PC-9 (cell line): ENCODE measurements at regions not wholly inside any gene's neighbourhood (a gene's known extent, or its start where the extent isn't known, plus 50 kb on each side); places are given as distances from the start of the nearest gene placed in this dataset.

Source experiments
- BruUV-seq: library from RNA; stranded (reverse); fragments of 400-500 nt; replicated peaks from 2 replicates; lab custom pipeline; 2021; lab: Mats Ljungman, UMichigan
- CTCF ChIA-PET: fragments of 300-600 bp; sonication (Branson Sonifier 250); formaldehyde crosslinking; loops from one replicate; lab custom pipeline; 2022; ENCODE audit warnings: antibody characterized with exemption; lab: Charles Lee
- POLR2A ChIA-PET: fragments of 300-600 bp; sonication (Branson Sonifier 250); formaldehyde crosslinking; loops from one replicate; lab custom pipeline; 2022; ENCODE audit warnings: antibody characterized with exemption; ENCODE audit not compliant: unreplicated experiment; lab: Charles Lee
- DNase-seq, 2 experiments: peaks; one replicate each; pipeline versions ENCODE4 v3.0.0 to v3.0.0-alpha.2; 2015 to 2022; ENCODE audit warnings: mixed read lengths in 1 of 2
- H2AFZ ChIP-seq: fragments of 200-600 bp; sonication (generic); 2 replicates; pipeline ENCODE4 v1.8.1; 2017; ENCODE audit warnings: antibody characterized with exemption
- H3F3A ChIP-seq: fragments of 200-600 bp; sonication (generic); 2 replicates; pipeline ENCODE4 v1.8.1; 2017; ENCODE audit warnings: antibody characterized with exemption, mild to moderate bottlenecking, low read depth; ENCODE audit not compliant: insufficient read depth
- H3K27ac ChIP-seq: fragments of 200-600 bp; sonication (generic); 2 replicates; pipeline ENCODE4 v1.6.1; 2016; ENCODE audit warnings: mixed run types
- H3K27me3 ChIP-seq: fragments of 200-600 bp; sonication (generic); 2 replicates; pipeline ENCODE4 v1.6.1; 2016; ENCODE audit warnings: low read depth, mixed run types; ENCODE audit not compliant: insufficient read depth
- H3K36me3 ChIP-seq: fragments of 200-600 bp; sonication (generic); 2 replicates; pipeline ENCODE4 v1.6.1; 2016; ENCODE audit warnings: low read depth, mixed run types
- H3K4me1 ChIP-seq: fragments of 200-600 bp; sonication (generic); replicated peaks from 2 replicates; pipeline ENCODE4 v1.6.1; 2016; ENCODE audit warnings: mixed run types; ENCODE audit not compliant: insufficient read depth
- H3K4me2 ChIP-seq: fragments of 200-600 bp; sonication (generic); 2 replicates; pipeline ENCODE4 v1.6.1; 2017; ENCODE audit warnings: mixed run types
- H3K4me3 ChIP-seq: fragments of 200-600 bp; sonication (generic); 2 replicates; pipeline ENCODE4 v1.6.1; 2016; ENCODE audit warnings: mixed run types
- H3K79me2 ChIP-seq: fragments of 200-600 bp; sonication (generic); 2 replicates; pipeline ENCODE4 v1.6.1; 2017; ENCODE audit warnings: low read depth, mixed run types
- H3K9me2 ChIP-seq: fragments of 200-600 bp; sonication (generic); 2 replicates; pipeline ENCODE4 v1.8.1; 2017; ENCODE audit warnings: mild to moderate bottlenecking; ENCODE audit not compliant: insufficient read depth
- H3K9me3 ChIP-seq: fragments of 200-600 bp; sonication (generic); 2 replicates; pipeline ENCODE4 v1.8.1; 2016; ENCODE audit warnings: low read depth; ENCODE audit not compliant: insufficient read depth
- H4K20me1 ChIP-seq: fragments of 200-600 bp; sonication (generic); 2 replicates; pipeline ENCODE4 v1.8.1; 2017; ENCODE audit not compliant: insufficient read depth
- CTCF ChIP-seq: fragments of 200-600 bp; sonication (generic); conservative IDR thresholded peaks from 2 replicates; pipeline ENCODE4 v1.6.1; 2017; ENCODE audit warnings: mixed run types, antibody characterized with exemption, mild to moderate bottlenecking, moderate library complexity
- EZH2 ChIP-seq: fragments of 200-600 bp; sonication (generic); IDR thresholded peaks from 2 replicates; pipeline ENCODE4 v1.8.0; 2017; ENCODE audit warnings: antibody characterized with exemption, low read depth
- intact Hi-C: fragments of 100-400 bp; cut with micrococcal nuclease; formaldehyde crosslinking; loops from one replicate; pipeline ENCODE4 v1.10.0; 2022; ENCODE audit not compliant: unreplicated experiment

GRCh38 chr6:71034563-71035345 lies 77.9 kb upstream of the B3GAT2 start:
- POLR2A ChIA-PET = no interaction called here

GRCh38 chr6:71035871-71036270 lies 79.0 kb upstream of the B3GAT2 start:
- intact Hi-C loops = no loop called here
- no TSS peak for BruUV-seq
- CTCF ChIA-PET = no interaction called here

More at GRCh38 chr6:71034563-71035345, 77.9 kb upstream of the B3GAT2 start:
- Histone ChIP-seq H3K4me2 (no peak overlapping the region), H3K4me1 (no peaks in the 10 kb centered on the region), H3K36me3 (no peaks in the 10 kb centered on the region), H3K27me3 (0 out of 2 replicates have a peak, but pooled peaks cover under 1% of the 10 kb centered on the region), H3K27ac (no peak overlapping the region), H2AFZ (no peak overlapping the region), H3K79me2 (no peaks in the 10 kb centered on the region), H4K20me1 (no peaks in the 10 kb centered on the region), H3K9me3 (no peaks in the 10 kb centered on the region), H3K9me2 (no peaks in the 10 kb centered on the region), H3F3A (no peaks in the 10 kb centered on the region), H3K4me3 (no peak overlapping the region)
- intact Hi-C loops = no loop called here
- CTCF ChIA-PET = no interaction called here
- no peak for DNase-seq
- no TSS peak for BruUV-seq
- TF ChIP-seq CTCF (no peak), EZH2 (no peak)

GRCh38 chr6:71038711-71039344 lies 82.0 kb upstream of the B3GAT2 start:
- Histone ChIP-seq H3K27me3 (peaks cover 15% of the 10 kb centered on the region; the same call in 1 of the 2 replicates), H3K4me3 (no peak overlapping the region), H3K36me3 (no peaks in the 10 kb centered on the region), H3K4me1 (no peaks in the 10 kb centered on the region), H3K27ac (no peak overlapping the region), H3K9me2 (no peaks in the 10 kb centered on the region), H2AFZ (no peak overlapping the region), H3K4me2 (no peak overlapping the region), H3K9me3 (no peaks in the 10 kb centered on the region), H3K79me2 (no peaks in the 10 kb centered on the region), H3F3A (no peaks in the 10 kb centered on the region), H4K20me1 (no peaks in the 10 kb centered on the region)
- ChIA-PET POLR2A (no interaction called here), CTCF (no interaction called here)
- no TSS peak for BruUV-seq
- intact Hi-C loops = no loop called here
- DNase-seq = no peak
- no peak for TF ChIP-seq CTCF
- TF ChIP-seq EZH2 = no peak

More at GRCh38 chr6:71035871-71036270, 79.0 kb upstream of the B3GAT2 start:
- H3K27ac ChIP-seq = no peak overlapping the region
- H3K36me3 ChIP-seq = no peaks in the 10 kb centered on the region
- no peak overlapping the region for H3K4me3 ChIP-seq
- no peaks in the 10 kb centered on the region for H4K20me1 ChIP-seq
- H3K79me2 ChIP-seq = no peaks in the 10 kb centered on the region
- no peak for DNase-seq
- H3K4me2 ChIP-seq = no peak overlapping the region
- H3K27me3 ChIP-seq = peaks cover 11% of the 10 kb centered on the region; the same call in 1 of the 2 replicates
- H3F3A ChIP-seq = no peaks in the 10 kb centered on the region
- H2AFZ ChIP-seq = no peak overlapping the region
- H3K4me1 ChIP-seq = no peaks in the 10 kb centered on the region
- H3K9me2 ChIP-seq = no peaks in the 10 kb centered on the region
- H3K9me3 ChIP-seq = no peaks in the 10 kb centered on the region
- TF ChIP-seq EZH2 = no peak
- TF ChIP-seq CTCF = no peak
- POLR2A ChIA-PET = no interaction called here
